ENCODE measurements at regions not wholly inside any gene's neighbourhood (a gene's known extent, or its start where the extent isn't known, plus 50 kb on each side); places are given as distances from the start of the nearest gene placed in this dataset.

GRCh38 chr18:54720620-54721019 is 107.7 kb upstream of the RAB27B start:
- WGBS: 89% methylated on average over 1 of the region's 1 CpG
- Histone ChIP-seq H3K4me3 (ENCODE audit: low read depth in 1 of 3, low read length in 3 of 3) (no peak overlapping the region), H3K27ac (ENCODE audit: low read depth in 1 of 2, low read length in 2 of 2) (no peak overlapping the region), H3K9ac (ENCODE audit: low read depth in 1 of 2, low read length in 2 of 2) (no peak overlapping the region), H3K27me3 (ENCODE audit: control insufficient read depth in 4 of 4, insufficient read depth in 4 of 4, low read length in 3 of 4) (no peaks in the 10 kb centered on the region), H3K4me1 (ENCODE audit: control insufficient read depth in 4 of 4, insufficient read depth in 4 of 4, low read length in 3 of 4) (no peaks in the 10 kb centered on the region), H3K9me3 (ENCODE audit: control insufficient read depth in 4 of 4, low read length in 3 of 4) (no peaks in the 10 kb centered on the region), H3K36me3 (ENCODE audit: control insufficient read depth in 4 of 4, insufficient read depth in 3 of 4, low read depth in 1 of 4, low read length in 3 of 4) (no peaks in the 10 kb centered on the region)
- no peak for TF ChIP-seq YY1 (IDR thresholded peaks at IDR 0.05)
- TF ChIP-seq RAD21 (IDR thresholded peaks at IDR 0.05): no peak
- no peak for TF ChIP-seq FOXA2 (IDR thresholded peaks at IDR 0.05)
- TF ChIP-seq, protein P1, sequence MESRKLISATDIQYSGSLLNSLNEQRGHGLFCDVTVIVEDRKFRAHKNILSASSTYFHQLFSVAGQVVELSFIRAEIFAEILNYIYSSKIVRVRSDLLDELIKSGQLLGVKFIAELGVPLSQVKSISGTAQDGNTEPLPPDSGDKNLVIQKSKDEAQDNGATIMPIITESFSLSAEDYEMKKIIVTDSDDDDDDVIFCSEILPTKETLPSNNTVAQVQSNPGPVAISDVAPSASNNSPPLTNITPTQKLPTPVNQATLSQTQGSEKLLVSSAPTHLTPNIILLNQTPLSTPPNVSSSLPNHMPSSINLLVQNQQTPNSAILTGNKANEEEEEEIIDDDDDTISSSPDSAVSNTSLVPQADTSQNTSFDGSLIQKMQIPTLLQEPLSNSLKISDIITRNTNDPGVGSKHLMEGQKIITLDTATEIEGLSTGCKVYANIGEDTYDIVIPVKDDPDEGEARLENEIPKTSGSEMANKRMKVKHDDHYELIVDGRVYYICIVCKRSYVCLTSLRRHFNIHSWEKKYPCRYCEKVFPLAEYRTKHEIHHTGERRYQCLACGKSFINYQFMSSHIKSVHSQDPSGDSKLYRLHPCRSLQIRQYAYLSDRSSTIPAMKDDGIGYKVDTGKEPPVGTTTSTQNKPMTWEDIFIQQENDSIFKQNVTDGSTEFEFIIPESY (IDR thresholded peaks at IDR 0.05): no peak
- TF ChIP-seq, protein P2, sequence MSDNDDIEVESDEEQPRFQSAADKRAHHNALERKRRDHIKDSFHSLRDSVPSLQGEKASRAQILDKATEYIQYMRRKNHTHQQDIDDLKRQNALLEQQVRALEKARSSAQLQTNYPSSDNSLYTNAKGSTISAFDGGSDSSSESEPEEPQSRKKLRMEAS (IDR thresholded peaks at IDR 0.05): no peak
- no peak for TF ChIP-seq JUND (IDR thresholded peaks at IDR 0.05)
- TF ChIP-seq TAF1 (conservative IDR thresholded peaks at IDR 0.05): no peak
- no peak for TF ChIP-seq REST (IDR thresholded peaks at IDR 0.05)
- no peak for TF ChIP-seq FOXA1 (IDR thresholded peaks at IDR 0.05)
- TF ChIP-seq RXRA (IDR thresholded peaks at IDR 0.05): no peak
- TF ChIP-seq CTCF (IDR thresholded peaks at IDR 0.05; ENCODE audit: low read depth, low read length, missing input control): no peak
- no peak for TF ChIP-seq HNF4G (IDR thresholded peaks at IDR 0.05)
- TF ChIP-seq, protein P3, sequence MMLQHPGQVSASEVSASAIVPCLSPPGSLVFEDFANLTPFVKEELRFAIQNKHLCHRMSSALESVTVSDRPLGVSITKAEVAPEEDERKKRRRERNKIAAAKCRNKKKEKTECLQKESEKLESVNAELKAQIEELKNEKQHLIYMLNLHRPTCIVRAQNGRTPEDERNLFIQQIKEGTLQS (IDR thresholded peaks at IDR 0.05): no peak
- TF ChIP-seq SP1 (IDR thresholded peaks at IDR 0.05): no peak
- TF ChIP-seq EGR1 (IDR thresholded peaks at IDR 0.05; ENCODE audit: low read depth in 2 of 2): no peak
- no peak for TF ChIP-seq NR2F2 (IDR thresholded peaks at IDR 0.05)
- no peak for TF ChIP-seq GABPA (IDR thresholded peaks at IDR 0.05 in 1 of 2, conservative IDR thresholded peaks at IDR 0.05 in 1 of 2)
- no peak for DNase-seq (ENCODE audit: low spot score)

DNA sequence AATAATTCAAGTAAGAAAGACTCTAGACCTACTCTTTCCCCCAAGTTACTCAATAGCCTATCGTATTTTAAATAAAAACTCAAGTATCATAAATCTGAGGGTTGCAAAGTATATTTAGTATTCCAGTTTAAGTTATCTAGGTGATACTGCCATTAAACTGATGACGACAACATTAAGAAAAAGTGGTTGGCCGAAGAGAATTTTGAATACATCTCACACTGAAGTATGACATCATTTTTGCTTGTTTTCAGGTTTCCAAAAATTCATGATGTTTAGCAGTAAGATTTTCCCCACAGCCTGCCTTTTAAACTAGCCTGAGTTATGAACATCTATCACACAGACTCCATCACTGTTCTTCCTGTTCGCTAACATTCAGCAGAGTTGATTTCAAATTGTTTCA is 102.1 kb upstream of the RAB27B start:
- Histone ChIP-seq H3K27ac (ENCODE audit: low read depth in 1 of 2, low read length in 2 of 2) (no peak overlapping the region), H3K27me3 (ENCODE audit: control insufficient read depth in 4 of 4, insufficient read depth in 4 of 4, low read length in 3 of 4) (no peaks in the 10 kb centered on the region), H3K4me1 (ENCODE audit: control insufficient read depth in 4 of 4, insufficient read depth in 4 of 4, low read length in 3 of 4) (no peaks in the 10 kb centered on the region), H3K4me3 (ENCODE audit: low read depth in 1 of 3, low read length in 3 of 3) (no peak overlapping the region), H3K36me3 (ENCODE audit: control insufficient read depth in 4 of 4, insufficient read depth in 3 of 4, low read depth in 1 of 4, low read length in 3 of 4) (no peaks in the 10 kb centered on the region), H3K9ac (ENCODE audit: low read depth in 1 of 2, low read length in 2 of 2) (no peak overlapping the region), H3K9me3 (ENCODE audit: control insufficient read depth in 4 of 4, low read length in 3 of 4) (no peaks in the 10 kb centered on the region)
- DNase-seq (ENCODE audit: low spot score): no peak
- 94% methylated on average over 4 of the region's 4 CpGs for WGBS
- TF ChIP-seq RAD21 (IDR thresholded peaks at IDR 0.05) (no peak), CTCF (IDR thresholded peaks at IDR 0.05; ENCODE audit: low read depth, low read length, missing input control) (no peak), JUND (IDR thresholded peaks at IDR 0.05) (no peak), EGR1 (IDR thresholded peaks at IDR 0.05; ENCODE audit: low read depth in 2 of 2) (no peak), GABPA (IDR thresholded peaks at IDR 0.05 in 1 of 2, conservative IDR thresholded peaks at IDR 0.05 in 1 of 2) (no peak), YY1 (IDR thresholded peaks at IDR 0.05) (no peak), HNF4G (IDR thresholded peaks at IDR 0.05) (no peak), SP1 (IDR thresholded peaks at IDR 0.05) (no peak), REST (IDR thresholded peaks at IDR 0.05) (no peak)
- TF ChIP-seq, protein P3 (IDR thresholded peaks at IDR 0.05): no peak
- TF ChIP-seq, protein P2 (IDR thresholded peaks at IDR 0.05): no peak

Data from liver (tissue), 8 donors.